COLO668 (cell line): ENCODE measurements at regions not wholly inside any gene's neighbourhood (a gene's known extent, or its start where the extent isn't known, plus 50 kb on each side); places are given as distances from the start of the nearest gene placed in this dataset.
"Not testable (repeated sequence)": the region's sequence is repeated elsewhere in the genome, so short reads cannot be mapped to it uniquely, and the experiment has no call there.

Experiments used
- DNase-seq: peaks from one replicate; lab custom pipeline; 2025; ENCODE audit not compliant: unreplicated experiment; lab: John Stamatoyannopoulos, UW

GRCh38 chr13:84129966-84130365 is 247.7 kb upstream of the SLITRK1 start:
- DNase-seq, result no peak

DNA sequence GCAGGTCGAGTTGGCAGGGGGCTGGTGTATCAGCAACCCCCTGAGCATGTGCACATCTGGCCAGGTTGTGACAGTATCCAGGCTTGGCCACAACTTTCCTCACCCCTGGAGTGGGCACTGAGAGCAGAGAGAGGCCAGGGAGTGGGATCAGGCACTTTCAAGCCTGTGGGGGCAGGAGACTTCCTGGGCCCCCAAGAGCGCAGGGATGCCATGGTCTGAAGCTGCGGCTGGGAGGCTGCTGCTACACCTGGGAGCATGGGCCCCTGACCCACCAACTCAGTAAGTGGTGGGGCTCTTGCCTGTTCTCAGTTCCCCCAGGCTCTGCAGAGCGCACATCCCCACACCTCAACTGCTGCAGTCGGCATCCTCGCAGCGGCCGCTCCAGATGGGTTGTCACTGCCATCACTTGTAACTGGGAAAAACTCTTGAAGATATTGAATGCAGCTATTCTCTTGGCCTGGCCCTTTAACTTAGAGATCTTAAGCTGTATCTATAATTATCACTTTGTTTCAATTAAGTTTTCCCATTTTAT is 245.4 kb upstream of the SLITRK1 start:
- DNase-seq, result no peak

DNA sequence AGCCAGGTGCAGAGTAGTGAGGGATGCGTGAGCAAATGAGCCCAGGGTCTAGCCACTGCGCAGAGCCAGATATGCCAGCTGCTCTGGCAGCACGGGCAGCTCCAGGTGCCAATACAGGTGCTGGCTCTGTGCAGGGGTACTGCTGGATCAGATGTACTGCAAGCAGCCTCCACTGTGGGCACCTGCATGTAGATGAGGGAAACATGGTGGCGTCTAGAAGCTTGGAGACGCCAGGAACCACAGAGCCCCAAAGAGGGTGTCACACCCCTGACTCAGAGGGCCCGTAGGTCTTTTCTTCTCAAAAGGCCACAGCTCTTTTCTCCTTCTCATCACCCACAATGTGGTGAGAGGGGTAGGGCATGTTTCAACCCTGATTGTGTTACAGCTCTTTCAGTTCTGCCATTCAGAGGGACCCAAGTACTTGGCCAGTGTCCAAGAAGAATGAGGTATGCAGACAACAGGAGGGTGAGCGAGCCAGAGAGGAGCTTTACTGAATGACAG is 244.4 kb upstream of the SLITRK1 start:
- no peak for DNase-seq

- no peak for DNase-seq
These were observed 239.2 kb upstream of the SLITRK1 start for GRCh38 chr13:84121456-84121855.

GRCh38 chr13:84118839-84119409 is 236.7 kb upstream of the SLITRK1 start:
- DNase-seq, result no peak

GRCh38 chr13:84098273-84098672 is 216.0 kb upstream of the SLITRK1 start:
- no peak for DNase-seq

- DNase-seq, result no peak
These were observed 214.9 kb upstream of the SLITRK1 start for GRCh38 chr13:84097148-84097547.

GRCh38 chr13:84096216-84096615 is 213.9 kb upstream of the SLITRK1 start:
- no peak for DNase-seq

- DNase-seq, result no peak
These were observed 206.7 kb upstream of the SLITRK1 start for GRCh38 chr13:84088996-84089395.

- DNase-seq, result no peak
These were observed 204.5 kb upstream of the SLITRK1 start for GRCh38 chr13:84086847-84087162.

- DNase-seq, result not testable (repeated sequence)
These were observed 204.0 kb upstream of the SLITRK1 start for GRCh38 chr13:84086098-84086846.

GRCh38 chr13:84082462-84082861 is 200.2 kb upstream of the SLITRK1 start:
- DNase-seq, result no peak

DNA sequence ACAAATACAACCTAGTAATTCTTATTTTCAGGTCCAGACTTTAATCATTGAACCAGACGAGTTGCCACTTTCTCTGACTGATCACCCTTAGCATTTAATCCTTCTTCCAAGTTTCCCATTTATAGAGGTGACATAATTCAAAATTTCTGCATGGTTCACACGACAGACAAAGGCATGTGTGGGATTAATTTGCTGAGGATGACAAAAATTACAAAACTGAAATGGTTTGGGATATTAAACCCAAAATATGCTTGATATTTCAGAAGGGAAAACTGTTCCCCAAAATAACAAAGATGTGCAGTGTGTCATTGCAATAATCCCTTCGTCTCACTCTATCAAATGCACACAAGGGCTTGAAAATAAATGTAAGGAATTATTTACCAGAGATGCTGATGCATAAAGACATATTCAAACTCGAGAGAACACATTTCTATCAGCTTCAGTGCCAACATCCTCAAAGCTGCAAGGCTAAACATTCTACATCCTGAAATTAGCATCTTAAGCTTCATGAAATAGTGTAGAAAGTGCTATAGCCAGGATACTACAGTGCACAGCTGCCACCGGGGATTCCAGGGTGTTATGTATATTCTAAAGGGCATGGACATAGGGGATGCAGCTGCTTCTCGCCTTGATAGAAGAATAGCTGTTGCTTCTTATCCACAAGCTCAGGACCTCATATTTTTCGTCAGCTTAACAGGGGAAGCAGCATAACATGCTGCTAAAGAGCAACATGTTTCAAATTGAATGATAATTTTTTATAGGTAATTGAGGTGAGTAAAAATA is 198.7 kb upstream of the SLITRK1 start:
- no peak for DNase-seq

- DNase-seq, result no peak
These were observed 195.0 kb upstream of the SLITRK1 start for GRCh38 chr13:84077271-84077670.

- DNase-seq, result no peak
These were observed 194.0 kb upstream of the SLITRK1 start for GRCh38 chr13:84076280-84076679.

DNA sequence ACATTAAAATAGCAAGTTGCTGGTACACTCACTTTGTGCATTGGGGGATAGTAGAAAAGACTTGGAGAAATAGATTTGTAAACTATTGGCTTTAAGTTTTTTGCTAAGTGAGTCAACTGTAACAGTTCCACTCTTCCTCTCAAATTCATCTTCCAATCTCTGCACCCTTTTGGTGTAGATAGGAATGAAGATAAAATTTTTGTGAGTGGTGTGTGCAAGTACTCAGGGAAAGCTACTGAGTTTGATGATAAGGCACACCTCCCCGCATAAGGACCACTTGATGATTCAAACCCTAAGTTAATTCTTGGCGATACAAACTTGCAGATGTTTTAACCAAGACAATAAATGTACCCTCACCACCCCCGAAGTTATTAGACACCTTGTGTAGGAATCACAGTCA is 168.3 kb upstream of the SLITRK1 start:
- no peak for DNase-seq

DNA sequence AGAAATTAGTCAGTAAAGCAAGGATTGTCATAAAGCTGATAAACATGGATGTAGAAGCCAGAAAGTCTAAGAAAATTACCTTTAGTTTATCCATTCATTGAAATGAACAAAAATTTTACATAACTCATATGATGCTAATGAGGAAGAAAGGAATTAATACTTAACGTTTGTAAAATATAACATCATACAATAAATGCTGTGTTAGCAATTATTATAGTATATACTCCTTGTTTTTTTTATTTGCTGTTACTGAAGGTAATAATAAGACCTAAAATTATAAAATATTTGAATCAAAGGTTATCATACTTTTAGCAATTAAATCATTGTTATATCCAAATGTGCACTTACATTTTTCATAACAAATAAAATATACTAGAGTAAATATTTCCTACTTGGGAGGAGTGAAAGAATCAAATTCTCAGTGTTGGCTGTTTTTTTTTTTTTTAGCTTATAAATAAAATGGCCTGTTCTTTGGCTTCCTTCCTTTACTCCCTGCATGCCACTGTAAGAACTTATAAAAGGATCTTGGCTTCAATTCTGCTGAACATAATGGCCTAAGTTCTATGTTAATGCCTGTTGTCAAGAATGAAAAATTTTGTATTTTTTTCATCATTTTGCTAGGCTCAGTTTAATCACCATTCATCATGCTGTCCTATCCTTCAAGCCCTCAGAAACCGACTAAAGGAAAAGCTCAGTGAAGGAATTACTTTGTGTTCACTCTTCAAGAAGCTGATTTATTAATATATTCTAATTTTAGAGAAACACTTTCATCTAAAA is 167.4 kb upstream of the SLITRK1 start:
- no peak for DNase-seq

GRCh38 chr13:84044805-84045204 is 162.5 kb upstream of the SLITRK1 start:
- DNase-seq, result no peak

- DNase-seq, result no peak
These were observed 155.7 kb upstream of the SLITRK1 start for GRCh38 chr13:84038001-84038400.

DNA sequence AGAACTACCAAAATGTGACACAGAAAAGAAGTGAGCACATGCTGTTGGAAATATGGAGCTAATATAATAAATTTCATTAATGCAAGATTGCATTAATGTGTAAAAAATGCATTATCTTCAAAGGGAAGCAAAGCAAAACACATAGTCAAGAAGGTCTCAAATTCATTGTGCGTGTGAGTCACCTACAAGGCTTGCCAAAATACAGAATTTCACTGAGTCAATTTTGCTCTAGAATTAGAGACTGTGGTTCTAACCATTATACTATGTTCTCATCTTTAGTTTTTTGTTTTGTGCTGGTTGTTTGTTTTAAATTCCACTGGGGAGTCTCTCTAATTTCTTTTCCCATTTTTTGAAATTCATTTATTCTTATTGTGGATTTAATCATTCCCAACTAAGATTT is 149.8 kb upstream of the SLITRK1 start:
- DNase-seq, result no peak

GRCh38 chr13:84031120-84031519 is 148.8 kb upstream of the SLITRK1 start:
- DNase-seq, result no peak
